Breast epithelium (tissue), 3 donors: ENCODE measurements at regions not wholly inside any gene's neighbourhood (a gene's known extent, or its start where the extent isn't known, plus 50 kb on each side); places are given as distances from the start of the nearest gene placed in this dataset.

Experiments
- CTCF ChIP-seq, 3 donors: fragments of 450-650 bp; IDR thresholded peaks; one replicate each; pipeline ENCODE4 v1.5.1; 2016 to 2017; ENCODE audit warnings: antibody characterized with exemption in 3 of 3, mild to moderate bottlenecking in 3 of 3, moderate library complexity in 3 of 3
- POLR2A ChIP-seq: fragments of 450-650 bp; IDR thresholded peaks from one replicate; pipeline ENCODE4 v1.6.1; 2016; ENCODE audit warnings: antibody characterized with exemption, mild to moderate bottlenecking, moderate library complexity
- POLR2AphosphoS5 ChIP-seq, 3 donors: sonication (generic); formaldehyde crosslinking; IDR thresholded peaks; one replicate each; pipeline ENCODE4 v1.6.1; 2017; ENCODE audit warnings: antibody characterized with exemption in 3 of 3

- no peak for TF ChIP-seq CTCF (IDR thresholded peaks at IDR 0.05)
- TF ChIP-seq POLR2AphosphoS5 (IDR thresholded peaks at IDR 0.05) = no peak
- TF ChIP-seq POLR2A = no peak
These were observed 323.2 kb upstream of the TPM1 start for GRCh38 chr15:62719316-62719715.
